Uterus (tissue), 2 donors: ENCODE measurements at regions not wholly inside any gene's neighbourhood (a gene's known extent, or its start where the extent isn't known, plus 50 kb on each side); places are given as distances from the start of the nearest gene placed in this dataset.

Experiments used
- CTCF ChIP-seq, 4 experiments: fragments of 200-600 bp in 2 of 4; fragments of 450-650 bp in 2 of 4; sonication (generic) in 2 of 4; IDR thresholded peaks; one replicate each; pipeline ENCODE4 v1.5.1; 2016 to 2019; ENCODE audit warnings: antibody characterized with exemption in 4 of 4, mild to moderate bottlenecking in 2 of 4, moderate library complexity in 1 of 4
- POLR2A ChIP-seq, 2 donors: fragments of 450-650 bp; IDR thresholded peaks; one replicate each; pipeline ENCODE4 v1.6.1; 2016; ENCODE audit warnings: antibody characterized with exemption in 2 of 2, mild to moderate bottlenecking in 1 of 2, moderate library complexity in 1 of 2

GRCh38 chr1:57586842-57587241 lies 163.0 kb upstream of the DAB1 start:
- TF ChIP-seq POLR2A (IDR thresholded peaks at IDR 0.05) (no peak), CTCF (IDR thresholded peaks at IDR 0.05) (no peak)
